ENCODE measurements at regions not wholly inside any gene's neighbourhood (a gene's known extent, or its start where the extent isn't known, plus 50 kb on each side); places are given as distances from the start of the nearest gene placed in this dataset.

DNA sequence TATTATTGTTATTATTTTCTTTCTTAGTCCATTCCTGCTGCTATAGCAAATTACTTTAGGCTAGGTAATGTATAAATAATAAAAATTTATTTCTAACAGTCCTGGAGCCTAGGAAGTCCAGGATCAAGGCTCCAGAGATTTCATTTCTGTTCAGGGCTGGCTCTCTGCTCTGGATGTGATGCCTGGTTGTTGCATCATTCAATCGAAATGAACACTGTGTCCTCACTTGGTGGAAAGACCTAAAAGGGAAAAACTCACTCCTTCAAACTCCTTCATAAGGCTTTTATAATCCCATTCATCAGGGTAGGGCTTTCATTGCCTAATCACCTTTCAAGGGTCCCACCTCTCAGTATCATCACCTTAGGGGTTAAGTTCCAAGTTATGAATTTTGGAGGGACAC, 395.0 kb downstream of the EFNB2 start:
- no peak overlapping the region for H3K4me3 ChIP-seq (ENCODE audit: control insufficient read depth, low read depth, low read length)
- peak; percentile 57 for DNase-seq (ENCODE audit: low read depth)
- TF ChIP-seq, protein P1, sequence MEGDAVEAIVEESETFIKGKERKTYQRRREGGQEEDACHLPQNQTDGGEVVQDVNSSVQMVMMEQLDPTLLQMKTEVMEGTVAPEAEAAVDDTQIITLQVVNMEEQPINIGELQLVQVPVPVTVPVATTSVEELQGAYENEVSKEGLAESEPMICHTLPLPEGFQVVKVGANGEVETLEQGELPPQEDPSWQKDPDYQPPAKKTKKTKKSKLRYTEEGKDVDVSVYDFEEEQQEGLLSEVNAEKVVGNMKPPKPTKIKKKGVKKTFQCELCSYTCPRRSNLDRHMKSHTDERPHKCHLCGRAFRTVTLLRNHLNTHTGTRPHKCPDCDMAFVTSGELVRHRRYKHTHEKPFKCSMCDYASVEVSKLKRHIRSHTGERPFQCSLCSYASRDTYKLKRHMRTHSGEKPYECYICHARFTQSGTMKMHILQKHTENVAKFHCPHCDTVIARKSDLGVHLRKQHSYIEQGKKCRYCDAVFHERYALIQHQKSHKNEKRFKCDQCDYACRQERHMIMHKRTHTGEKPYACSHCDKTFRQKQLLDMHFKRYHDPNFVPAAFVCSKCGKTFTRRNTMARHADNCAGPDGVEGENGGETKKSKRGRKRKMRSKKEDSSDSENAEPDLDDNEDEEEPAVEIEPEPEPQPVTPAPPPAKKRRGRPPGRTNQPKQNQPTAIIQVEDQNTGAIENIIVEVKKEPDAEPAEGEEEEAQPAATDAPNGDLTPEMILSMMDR (conservative IDR thresholded peaks at IDR 0.05; ENCODE audit: control insufficient read depth, insufficient read depth, low read depth, low read length): no peak

- no peak for DNase-seq (ENCODE audit: low read depth)
- no peak overlapping the region for H3K4me3 ChIP-seq (ENCODE audit: control insufficient read depth, low read depth, low read length)
- TF ChIP-seq, protein P1 (conservative IDR thresholded peaks at IDR 0.05; ENCODE audit: control insufficient read depth, insufficient read depth, low read depth, low read length): no peak
These were observed 395.5 kb downstream of the EFNB2 start for GRCh38 chr13:106139942-106140341.

GRCh38 chr13:106139377-106139776, 396.1 kb downstream of the EFNB2 start:
- TF ChIP-seq, protein P1 (conservative IDR thresholded peaks at IDR 0.05; ENCODE audit: control insufficient read depth, insufficient read depth, low read depth, low read length): no peak
- H3K4me3 ChIP-seq (ENCODE audit: control insufficient read depth, low read depth, low read length): no peak overlapping the region
- DNase-seq (ENCODE audit: low read depth): peak; percentile 51

GRCh38 chr13:106138620-106139019, 396.8 kb downstream of the EFNB2 start:
- H3K4me3 ChIP-seq (ENCODE audit: control insufficient read depth, low read depth, low read length): no peak overlapping the region
- TF ChIP-seq, protein P1 (conservative IDR thresholded peaks at IDR 0.05; ENCODE audit: control insufficient read depth, insufficient read depth, low read depth, low read length): no peak
- no peak for DNase-seq (ENCODE audit: low read depth)

DNA sequence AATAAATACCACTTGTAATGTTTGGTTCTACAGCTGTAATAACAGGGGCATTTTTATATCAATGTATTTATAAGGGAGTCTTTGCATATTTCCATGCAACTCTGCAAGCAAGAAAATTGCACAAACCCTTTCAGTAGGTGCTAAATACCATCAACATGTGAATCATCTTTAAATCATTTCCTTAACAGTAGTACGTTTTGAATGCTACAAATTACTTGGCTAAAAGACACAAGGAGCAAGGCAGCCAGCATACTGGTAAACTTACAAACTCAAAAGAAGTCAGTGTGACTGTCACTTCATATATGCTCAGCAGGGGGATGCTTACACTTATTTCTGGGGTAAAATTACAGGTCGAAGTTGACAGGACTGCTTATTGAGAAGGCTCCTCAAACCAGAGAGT, 402.4 kb downstream of the EFNB2 start:
- TF ChIP-seq, protein P1 (conservative IDR thresholded peaks at IDR 0.05; ENCODE audit: control insufficient read depth, insufficient read depth, low read depth, low read length): no peak
- peak; percentile 74 for DNase-seq (ENCODE audit: low read depth)

GRCh38 chr13:106132216-106132615, 403.2 kb downstream of the EFNB2 start:
- no peak for DNase-seq (ENCODE audit: low read depth)
- TF ChIP-seq, protein P1 (conservative IDR thresholded peaks at IDR 0.05; ENCODE audit: control insufficient read depth, insufficient read depth, low read depth, low read length): no peak
- H3K4me3 ChIP-seq (ENCODE audit: control insufficient read depth, low read depth, low read length): no peak overlapping the region

More for the DNA sequence above, 402.4 kb downstream of the EFNB2 start:
- no peak overlapping the region for H3K4me3 ChIP-seq (ENCODE audit: control insufficient read depth, low read depth, low read length)

GRCh38 chr13:106129993-106130392, 405.5 kb downstream of the EFNB2 start:
- TF ChIP-seq, protein P1 (conservative IDR thresholded peaks at IDR 0.05; ENCODE audit: control insufficient read depth, insufficient read depth, low read depth, low read length): no peak
- no peak for DNase-seq (ENCODE audit: low read depth)
- H3K4me3 ChIP-seq (ENCODE audit: control insufficient read depth, low read depth, low read length): no peak overlapping the region
